OCI-LY7 (cell line): ENCODE measurements at regions not wholly inside any gene's neighbourhood (a gene's known extent, or its start where the extent isn't known, plus 50 kb on each side); places are given as distances from the start of the nearest gene placed in this dataset.

ENCODE experiments used
- EZH2phosphoT487 ChIP-seq: fragments of 200-600 bp; sonication (generic); IDR thresholded peaks from 2 replicates; pipeline ENCODE4 v1.6.1; 2018; ENCODE audit warnings: low read depth, borderline replicate concordance, mild to moderate bottlenecking, mixed run types, antibody characterized with exemption, low read length, moderate library complexity, mixed read lengths
- TF ChIP-seq, protein P1 (sequence below): fragments of 200-600 bp; sonication (generic); conservative IDR thresholded peaks from 2 replicates; pipeline ENCODE4 v1.5.1; 2014; ENCODE audit warnings: mild to moderate bottlenecking, antibody characterized with exemption, low read length, moderate library complexity, mixed read lengths

DNA sequence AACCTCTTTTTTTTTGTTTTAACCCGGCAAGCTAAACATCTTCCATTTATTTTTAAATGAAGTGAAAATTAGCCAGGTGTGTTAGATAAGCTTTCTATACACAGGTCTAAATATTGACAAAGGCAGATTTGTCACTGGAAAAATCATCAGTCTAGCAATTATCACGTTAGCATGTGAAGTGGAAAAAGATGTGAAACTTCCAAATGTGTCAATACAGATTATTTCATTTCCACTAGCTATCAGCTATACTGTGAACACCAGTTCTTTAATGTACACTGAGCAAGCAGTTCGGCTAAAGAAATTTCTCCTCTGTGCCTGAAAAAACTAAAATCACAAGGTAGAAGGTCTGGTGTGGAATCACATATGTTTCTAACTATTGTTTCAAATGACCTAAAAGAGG lies 96.6 kb upstream of the G2E3 start:
- TF ChIP-seq EZH2phosphoT487: no peak
- TF ChIP-seq, protein P1, sequence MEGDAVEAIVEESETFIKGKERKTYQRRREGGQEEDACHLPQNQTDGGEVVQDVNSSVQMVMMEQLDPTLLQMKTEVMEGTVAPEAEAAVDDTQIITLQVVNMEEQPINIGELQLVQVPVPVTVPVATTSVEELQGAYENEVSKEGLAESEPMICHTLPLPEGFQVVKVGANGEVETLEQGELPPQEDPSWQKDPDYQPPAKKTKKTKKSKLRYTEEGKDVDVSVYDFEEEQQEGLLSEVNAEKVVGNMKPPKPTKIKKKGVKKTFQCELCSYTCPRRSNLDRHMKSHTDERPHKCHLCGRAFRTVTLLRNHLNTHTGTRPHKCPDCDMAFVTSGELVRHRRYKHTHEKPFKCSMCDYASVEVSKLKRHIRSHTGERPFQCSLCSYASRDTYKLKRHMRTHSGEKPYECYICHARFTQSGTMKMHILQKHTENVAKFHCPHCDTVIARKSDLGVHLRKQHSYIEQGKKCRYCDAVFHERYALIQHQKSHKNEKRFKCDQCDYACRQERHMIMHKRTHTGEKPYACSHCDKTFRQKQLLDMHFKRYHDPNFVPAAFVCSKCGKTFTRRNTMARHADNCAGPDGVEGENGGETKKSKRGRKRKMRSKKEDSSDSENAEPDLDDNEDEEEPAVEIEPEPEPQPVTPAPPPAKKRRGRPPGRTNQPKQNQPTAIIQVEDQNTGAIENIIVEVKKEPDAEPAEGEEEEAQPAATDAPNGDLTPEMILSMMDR: no peak
